GM18873 (cell line): ENCODE measurements at regions not wholly inside any gene's neighbourhood (a gene's known extent, or its start where the extent isn't known, plus 50 kb on each side); places are given as distances from the start of the nearest gene placed in this dataset.

Experiments used
- ATAC-seq: cut with Tn5 transposase; IDR thresholded peaks from one replicate; pipeline ENCODE4 v1.9.1; 2021; ENCODE audit warnings: mild to moderate bottlenecking, moderate library complexity, moderate number of reproducible peaks; ENCODE audit not compliant: unreplicated experiment, low FRiP score

GRCh38 chr3:178042376-178042775, 493.9 kb upstream of the KCNMB2 start:
- no peak for ATAC-seq

GRCh38 chr3:178043084-178043483, 493.2 kb upstream of the KCNMB2 start:
- ATAC-seq: no peak

- no peak for ATAC-seq
Observed at GRCh38 chr3:178044320-178044719, 491.9 kb upstream of the KCNMB2 start.

GRCh38 chr3:178047496-178047895, 488.7 kb upstream of the KCNMB2 start:
- ATAC-seq: no peak

GRCh38 chr3:178048768-178049167, 487.5 kb upstream of the KCNMB2 start:
- ATAC-seq: no peak

GRCh38 chr3:178054471-178054870, 481.8 kb upstream of the KCNMB2 start:
- no peak for ATAC-seq

- ATAC-seq: no peak
Observed at GRCh38 chr3:178055939-178056338, 480.3 kb upstream of the KCNMB2 start.

GRCh38 chr3:178056868-178057267, 479.4 kb upstream of the KCNMB2 start:
- ATAC-seq: no peak

GRCh38 chr3:178058629-178059028, 477.6 kb upstream of the KCNMB2 start:
- ATAC-seq: no peak

- no peak for ATAC-seq
Observed at GRCh38 chr3:178059119-178059518, 477.1 kb upstream of the KCNMB2 start.

- ATAC-seq: no peak
Observed at GRCh38 chr3:178059836-178060235, 476.4 kb upstream of the KCNMB2 start.

GRCh38 chr3:178060407-178060806, 475.8 kb upstream of the KCNMB2 start:
- no peak for ATAC-seq

- no peak for ATAC-seq
Observed at GRCh38 chr3:178062126-178062525, 474.1 kb upstream of the KCNMB2 start.

GRCh38 chr3:178063461-178063860, 472.8 kb upstream of the KCNMB2 start:
- no peak for ATAC-seq

GRCh38 chr3:178067721-178068120, 468.5 kb upstream of the KCNMB2 start:
- no peak for ATAC-seq

GRCh38 chr3:178072391-178073305, 463.6 kb upstream of the KCNMB2 start:
- ATAC-seq: no peak

GRCh38 chr3:178073366-178073765, 462.9 kb upstream of the KCNMB2 start:
- ATAC-seq: no peak

- ATAC-seq: no peak
Observed at GRCh38 chr3:178075344-178075743, 460.9 kb upstream of the KCNMB2 start.

GRCh38 chr3:178078953-178079352, 457.3 kb upstream of the KCNMB2 start:
- no peak for ATAC-seq

- no peak for ATAC-seq
Observed at GRCh38 chr3:178079966-178080365, 456.3 kb upstream of the KCNMB2 start.

- no peak for ATAC-seq
Observed at GRCh38 chr3:178082326-178082906, 453.8 kb upstream of the KCNMB2 start.
